HL-60 (cell line): ENCODE measurements at regions not wholly inside any gene's neighbourhood (a gene's known extent, or its start where the extent isn't known, plus 50 kb on each side); places are given as distances from the start of the nearest gene placed in this dataset.

Experiments used
- DNase-seq, 2 experiments: peaks; one replicate each; pipeline ENCODE4 v3.0.0-alpha.2; 2010 to 2020; ENCODE audit warnings: low read depth in 1 of 2, low spot score in 1 of 2
- H3K27ac ChIP-seq: fragments of 250-450 bp; sonication (Bioruptor Pico); replicated peaks from 2 replicates; pipeline ENCODE4 v1.5.1; 2020; ENCODE audit warnings: mild to moderate bottlenecking, moderate library complexity
- H3K27me3 ChIP-seq: fragments of 250-450 bp; sonication (Bioruptor Pico); 2 replicates; pipeline ENCODE4 v1.5.1; 2021; ENCODE audit warnings: mild to moderate bottlenecking, moderate library complexity; ENCODE audit not compliant: insufficient read depth, poor library complexity, severe bottlenecking
- H3K4me3 ChIP-seq: replicated peaks from 2 replicates; pipeline ENCODE4 v1.5.1; 2011; ENCODE audit warnings: mild to moderate bottlenecking, control low read depth, low read length; ENCODE audit not compliant: insufficient read depth
- CTCF ChIP-seq: IDR thresholded peaks from one replicate; pipeline ENCODE4 v1.5.1; 2011; ENCODE audit warnings: low read length, control low read depth, inconsistent platforms; ENCODE audit not compliant: insufficient read depth
- GABPA ChIP-seq: IDR thresholded peaks from 2 replicates; pipeline ENCODE4 v1.6.1; 2012; ENCODE audit warnings: low read depth
- POLR2AphosphoS5 ChIP-seq: IDR thresholded peaks from 2 replicates; pipeline ENCODE4 v1.6.1; 2012; ENCODE audit warnings: low read depth
- SPI1 ChIP-seq: IDR thresholded peaks from 2 replicates; pipeline ENCODE4 v1.6.1; 2012; ENCODE audit warnings: low read depth, mild to moderate bottlenecking, borderline replicate concordance
- TF ChIP-seq, protein P1 (sequence below): IDR thresholded peaks from 2 replicates; pipeline ENCODE4 v1.6.1; 2012; ENCODE audit warnings: low read depth; ENCODE audit not compliant: insufficient replicate concordance

DNA sequence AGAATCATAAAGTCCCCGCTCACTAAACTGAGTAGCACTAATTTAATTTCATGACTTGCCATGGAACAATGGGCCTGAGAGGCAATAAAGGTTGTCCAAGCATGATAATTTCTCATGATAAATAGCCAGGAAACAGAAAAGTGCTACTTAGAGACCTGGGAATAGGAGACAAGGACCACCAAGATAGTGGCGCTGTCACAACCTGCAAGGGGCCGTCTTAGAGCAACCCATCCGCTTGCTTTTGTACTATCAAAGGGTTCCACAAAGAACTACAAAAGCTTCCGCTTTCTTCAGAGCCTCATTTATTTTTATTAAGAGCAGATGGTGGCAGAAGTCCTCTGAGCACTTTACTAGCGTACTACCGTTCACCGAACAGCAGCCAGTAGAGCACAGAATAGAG is 421.7 kb upstream of the GRM7 start:
- no peak for DNase-seq
- TF ChIP-seq, protein P1, sequence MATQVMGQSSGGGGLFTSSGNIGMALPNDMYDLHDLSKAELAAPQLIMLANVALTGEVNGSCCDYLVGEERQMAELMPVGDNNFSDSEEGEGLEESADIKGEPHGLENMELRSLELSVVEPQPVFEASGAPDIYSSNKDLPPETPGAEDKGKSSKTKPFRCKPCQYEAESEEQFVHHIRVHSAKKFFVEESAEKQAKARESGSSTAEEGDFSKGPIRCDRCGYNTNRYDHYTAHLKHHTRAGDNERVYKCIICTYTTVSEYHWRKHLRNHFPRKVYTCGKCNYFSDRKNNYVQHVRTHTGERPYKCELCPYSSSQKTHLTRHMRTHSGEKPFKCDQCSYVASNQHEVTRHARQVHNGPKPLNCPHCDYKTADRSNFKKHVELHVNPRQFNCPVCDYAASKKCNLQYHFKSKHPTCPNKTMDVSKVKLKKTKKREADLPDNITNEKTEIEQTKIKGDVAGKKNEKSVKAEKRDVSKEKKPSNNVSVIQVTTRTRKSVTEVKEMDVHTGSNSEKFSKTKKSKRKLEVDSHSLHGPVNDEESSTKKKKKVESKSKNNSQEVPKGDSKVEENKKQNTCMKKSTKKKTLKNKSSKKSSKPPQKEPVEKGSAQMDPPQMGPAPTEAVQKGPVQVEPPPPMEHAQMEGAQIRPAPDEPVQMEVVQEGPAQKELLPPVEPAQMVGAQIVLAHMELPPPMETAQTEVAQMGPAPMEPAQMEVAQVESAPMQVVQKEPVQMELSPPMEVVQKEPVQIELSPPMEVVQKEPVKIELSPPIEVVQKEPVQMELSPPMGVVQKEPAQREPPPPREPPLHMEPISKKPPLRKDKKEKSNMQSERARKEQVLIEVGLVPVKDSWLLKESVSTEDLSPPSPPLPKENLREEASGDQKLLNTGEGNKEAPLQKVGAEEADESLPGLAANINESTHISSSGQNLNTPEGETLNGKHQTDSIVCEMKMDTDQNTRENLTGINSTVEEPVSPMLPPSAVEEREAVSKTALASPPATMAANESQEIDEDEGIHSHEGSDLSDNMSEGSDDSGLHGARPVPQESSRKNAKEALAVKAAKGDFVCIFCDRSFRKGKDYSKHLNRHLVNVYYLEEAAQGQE: no peak
- no peak for TF ChIP-seq CTCF
- TF ChIP-seq GABPA: no peak
- no peak for TF ChIP-seq SPI1
- no peak for TF ChIP-seq POLR2AphosphoS5
- no peak overlapping the region for H3K4me3 ChIP-seq
- no peak overlapping the region for H3K27ac ChIP-seq
- H3K27me3 ChIP-seq: no peaks in the 10 kb centered on the region

GRCh38 chr3:6439824-6440223 is 421.1 kb upstream of the GRM7 start:
- Histone ChIP-seq H3K27me3 (no peaks in the 10 kb centered on the region), H3K27ac (no peak overlapping the region), H3K4me3 (no peak overlapping the region)
- TF ChIP-seq GABPA (no peak), SPI1 (no peak), CTCF (no peak), POLR2AphosphoS5 (no peak)
- TF ChIP-seq, protein P1: no peak
- DNase-seq: no peak

- Histone ChIP-seq H3K4me3 (no peak overlapping the region), H3K27me3 (peaks cover 3% of the 10 kb centered on the region), H3K27ac (no peak overlapping the region)
- TF ChIP-seq SPI1: no peak
- TF ChIP-seq, protein P1: no peak
- no peak for TF ChIP-seq CTCF
- no peak for TF ChIP-seq GABPA
- TF ChIP-seq POLR2AphosphoS5: no peak
- no peak for DNase-seq
These were observed 415.8 kb upstream of the GRM7 start for GRCh38 chr3:6444888-6445658.
